HG02678 (cell line): ENCODE measurements at regions not wholly inside any gene's neighbourhood (a gene's known extent, or its start where the extent isn't known, plus 50 kb on each side); places are given as distances from the start of the nearest gene placed in this dataset.

Experiments used
- ATAC-seq: cut with Tn5 transposase; IDR thresholded peaks from one replicate; pipeline ENCODE4 v1.9.1; 2021; ENCODE audit warnings: mild to moderate bottlenecking, moderate library complexity; ENCODE audit not compliant: unreplicated experiment

DNA sequence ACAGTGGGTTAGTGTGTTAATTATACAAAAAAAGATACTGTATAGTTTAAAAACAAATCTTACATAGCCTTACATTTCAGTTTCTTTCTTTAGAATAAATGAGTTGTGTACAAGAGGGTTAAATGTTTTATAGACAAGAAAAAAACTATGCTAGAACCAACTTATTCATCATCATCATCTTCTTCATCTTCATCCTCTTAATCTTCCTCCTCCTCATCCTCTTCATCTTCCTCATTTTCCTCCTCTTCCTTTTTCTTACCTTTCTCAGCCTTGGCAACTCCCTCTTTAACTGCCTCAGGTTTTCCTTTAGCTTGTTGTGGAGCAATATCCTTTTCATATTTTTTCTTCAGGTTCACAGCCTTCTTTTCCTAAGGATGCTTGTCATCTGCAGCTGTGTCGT is 53.7 kb downstream of the RPS12 start:
- no peak for ATAC-seq

DNA sequence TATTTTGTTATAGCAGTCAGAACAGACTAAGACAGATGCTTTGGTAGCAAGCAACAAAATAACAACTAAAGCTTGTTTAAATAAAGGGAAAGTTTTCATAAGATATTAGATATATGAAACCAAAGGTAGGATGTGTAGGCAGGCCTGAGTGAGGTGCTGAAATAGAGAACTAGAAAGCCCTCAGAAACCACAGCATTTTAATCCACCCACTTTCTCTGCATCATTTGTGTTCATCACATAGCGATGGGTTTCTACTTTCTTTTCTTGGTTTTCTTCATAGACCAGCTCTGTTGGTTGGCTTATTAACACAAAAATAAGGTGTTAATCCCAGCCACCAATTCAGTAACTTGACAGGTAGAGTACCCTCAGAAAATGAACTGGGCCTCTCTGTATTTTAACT is 58.6 kb downstream of the RPS12 start:
- ATAC-seq = peak; percentile 100

DNA sequence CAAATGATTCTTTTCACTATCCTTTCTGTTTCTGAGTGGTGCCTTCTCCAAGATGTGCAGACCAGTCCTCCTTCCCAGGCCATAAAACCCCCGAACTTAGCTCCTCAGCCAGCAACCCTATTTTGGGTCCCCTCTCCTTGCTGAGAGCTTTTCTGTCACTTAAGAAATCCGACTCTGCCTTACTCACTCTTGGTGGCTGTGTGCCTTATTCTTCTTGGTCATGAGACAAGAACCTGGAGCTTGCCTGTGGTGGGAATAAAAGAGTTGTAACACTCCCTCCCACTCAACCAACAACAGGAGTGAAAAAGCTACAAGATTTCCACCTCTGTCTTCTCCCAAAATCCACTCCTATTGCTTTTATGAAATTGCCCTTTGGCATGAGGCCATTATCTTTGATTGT is 62.6 kb downstream of the RPS12 start:
- no peak for ATAC-seq

DNA sequence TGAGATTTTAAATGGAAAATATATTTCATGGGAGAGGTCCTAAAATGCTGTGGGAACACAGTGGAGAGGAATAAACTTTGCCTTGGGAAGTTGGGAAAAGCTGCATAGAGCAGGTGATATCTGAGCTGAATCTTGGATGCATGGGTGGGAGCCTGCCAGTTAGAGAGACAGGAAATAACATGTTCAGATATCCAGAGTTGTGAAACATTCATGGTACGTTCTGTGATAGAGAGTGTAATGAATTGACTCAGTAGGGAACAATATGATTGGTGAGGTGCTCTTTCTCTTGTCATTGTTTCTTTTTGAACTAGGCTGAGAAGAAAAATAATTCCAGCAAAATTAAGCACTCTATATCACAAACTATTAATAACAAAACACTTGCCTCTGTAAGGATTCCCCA is 72.8 kb downstream of the RPS12 start:
- ATAC-seq = no peak

DNA sequence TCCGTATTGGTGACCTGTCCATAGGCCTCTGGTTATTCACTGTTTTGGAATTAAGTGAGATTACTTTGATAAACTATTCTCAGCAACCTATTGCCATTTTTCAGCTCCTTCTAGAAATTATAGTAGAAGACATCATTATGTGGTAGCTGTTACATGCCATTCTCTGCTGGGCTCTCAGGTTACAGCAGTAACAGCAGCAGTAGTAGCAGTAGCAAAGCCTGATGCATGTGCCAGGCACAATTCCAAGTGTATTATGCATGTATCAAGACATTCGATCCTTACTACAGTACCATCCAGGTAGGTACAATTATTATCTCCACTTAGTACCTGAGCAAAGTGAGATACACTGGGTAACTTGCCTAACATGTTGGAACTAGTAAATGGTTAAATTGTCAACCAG is 74.3 kb downstream of the RPS12 start:
- ATAC-seq = no peak

DNA sequence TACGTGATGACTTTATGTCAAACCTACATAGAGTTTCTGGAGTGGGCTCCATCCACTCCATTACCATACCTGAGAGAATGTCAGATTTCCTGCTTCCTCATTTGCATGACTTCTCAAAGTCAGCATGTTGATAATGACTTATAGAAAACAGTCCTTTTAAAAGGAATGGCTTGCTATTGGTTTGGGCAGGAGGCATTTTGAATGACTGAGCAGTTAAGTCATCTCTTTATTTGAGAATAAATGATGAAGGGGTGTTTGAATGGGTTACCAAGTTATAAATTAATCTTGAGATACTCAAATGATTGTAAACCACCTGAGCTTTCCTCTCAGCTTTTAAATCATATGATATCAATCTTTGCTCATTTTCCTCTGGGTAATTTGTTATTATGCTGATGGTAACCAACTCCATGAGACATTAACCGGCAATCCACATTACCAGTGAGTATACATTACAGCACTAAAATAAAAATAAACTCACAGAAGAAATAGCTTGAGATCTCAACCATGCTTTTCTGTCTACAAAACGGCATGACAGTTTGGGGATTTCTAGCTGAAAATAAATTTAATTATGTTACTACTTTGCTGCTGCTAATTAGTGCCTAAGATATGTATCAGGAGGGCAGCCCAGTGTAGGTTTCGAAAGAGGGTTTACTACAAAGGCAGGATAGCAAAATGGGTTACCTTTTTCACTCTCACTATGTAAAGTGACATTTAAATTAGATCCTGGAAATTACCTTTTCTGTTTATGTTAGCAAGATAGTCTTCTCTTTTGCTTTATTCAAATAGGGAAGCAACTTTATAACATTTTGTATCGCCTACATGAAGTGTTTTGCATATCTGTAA is 78.8 kb downstream of the RPS12 start:
- ATAC-seq = no peak

DNA sequence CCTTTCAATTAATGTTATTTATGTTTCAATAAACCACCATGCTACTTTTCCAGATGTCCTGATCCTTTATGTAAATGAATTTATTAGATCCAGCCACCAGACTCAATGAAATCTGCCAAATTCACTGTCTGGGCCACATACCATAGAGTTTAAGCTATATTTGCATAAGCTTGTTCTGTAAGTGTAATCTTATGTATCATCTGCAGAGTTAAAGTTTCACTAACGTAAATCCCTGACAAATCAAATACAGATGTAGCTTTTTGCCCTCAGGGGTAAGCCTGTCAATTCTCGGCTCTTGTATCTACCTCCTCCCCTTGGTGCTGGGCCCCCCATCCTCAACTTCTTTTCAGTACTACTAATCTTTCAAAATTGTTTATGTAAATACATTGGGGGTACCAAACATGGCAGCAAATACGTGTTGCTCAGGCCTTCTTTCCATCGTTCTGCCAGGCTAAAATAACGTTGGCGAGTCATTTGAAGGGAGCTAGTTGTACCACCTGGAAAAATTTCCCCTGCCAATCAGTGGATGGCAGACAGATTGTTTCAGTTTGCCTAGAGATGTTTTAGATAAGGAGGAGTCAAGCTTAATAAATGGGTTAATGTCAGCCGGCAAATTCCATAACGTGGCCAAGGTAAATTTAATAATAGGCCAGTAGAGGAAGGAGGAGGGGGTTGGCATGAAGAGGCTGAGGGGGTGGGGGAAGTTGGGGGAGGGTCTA is 79.6 kb downstream of the RPS12 start:
- ATAC-seq = no peak

DNA sequence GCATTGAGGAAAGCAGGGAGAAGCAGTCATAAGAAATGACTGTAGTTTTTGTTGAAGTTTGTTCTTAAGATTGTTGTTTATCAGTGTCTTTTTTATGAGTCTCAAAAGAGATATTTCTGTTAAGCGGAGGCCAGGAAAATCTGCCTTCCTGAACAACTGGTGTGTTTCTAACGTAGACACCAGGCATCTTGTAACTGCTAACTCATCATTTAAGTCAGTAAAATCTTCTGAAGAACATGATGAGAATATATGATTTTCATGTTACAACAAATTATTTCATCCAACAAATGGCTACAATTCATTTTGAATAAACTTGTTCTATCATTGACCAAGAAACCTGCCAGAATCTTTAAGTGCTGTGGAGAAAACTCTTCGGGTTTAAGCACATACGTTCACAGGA is 84.0 kb downstream of the RPS12 start:
- ATAC-seq = no peak

DNA sequence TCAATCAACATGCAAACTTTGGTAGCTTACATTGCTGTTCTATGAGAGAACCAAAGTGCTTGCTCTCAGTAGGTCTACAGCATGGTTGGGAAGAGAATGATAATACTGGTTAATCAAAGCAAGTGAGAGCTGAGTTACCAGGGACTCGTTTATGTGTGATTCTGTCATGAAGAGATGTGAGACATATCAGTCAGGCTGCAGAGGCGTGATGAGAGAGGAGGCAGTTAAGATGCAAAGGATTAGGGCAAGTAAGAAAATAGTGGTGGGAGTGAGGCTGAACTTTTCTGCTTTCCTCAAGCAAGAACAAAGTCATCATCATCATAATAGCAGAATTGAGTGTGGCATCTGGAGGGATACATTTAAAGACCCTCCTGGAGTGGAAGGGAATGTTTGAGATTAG is 86.5 kb downstream of the RPS12 start:
- no peak for ATAC-seq

DNA sequence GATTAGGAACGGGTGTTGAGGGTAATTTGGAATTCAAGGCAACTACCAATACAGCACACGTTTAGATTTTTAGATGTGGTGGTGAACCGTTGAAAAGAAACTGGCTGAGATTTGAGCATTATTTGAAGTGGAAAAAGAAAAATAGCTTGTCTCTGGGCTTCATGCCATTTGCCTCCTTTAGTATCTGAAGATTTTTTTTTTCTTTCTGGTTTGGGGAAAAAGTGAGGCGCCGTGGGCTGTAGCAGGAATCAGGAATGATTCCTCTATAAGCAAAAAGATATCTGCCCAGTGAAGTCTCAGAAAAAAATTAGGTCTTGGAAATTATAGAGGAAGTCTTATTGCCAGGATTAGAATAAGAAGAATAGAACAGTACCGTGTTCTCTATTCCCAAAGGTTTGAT is 88.5 kb downstream of the RPS12 start:
- ATAC-seq = no peak

DNA sequence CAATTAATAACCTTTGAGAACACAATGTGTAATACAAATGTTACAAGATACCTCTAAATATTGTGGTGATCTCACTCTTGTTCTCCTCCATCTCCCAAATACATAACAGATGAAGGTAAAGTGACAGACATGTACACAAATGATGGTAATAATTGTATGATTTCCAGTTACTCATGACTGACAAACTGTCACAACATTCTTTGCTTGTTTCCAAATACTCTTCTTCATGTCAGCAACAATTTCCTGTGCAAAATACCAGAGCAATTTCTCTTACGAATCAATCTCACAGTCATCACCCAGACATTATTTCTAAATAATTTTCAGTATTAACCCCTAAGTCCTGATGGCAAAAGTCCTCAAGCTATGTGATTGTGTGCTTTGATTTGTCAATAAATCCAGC is 92.9 kb downstream of the RPS12 start:
- no peak for ATAC-seq

DNA sequence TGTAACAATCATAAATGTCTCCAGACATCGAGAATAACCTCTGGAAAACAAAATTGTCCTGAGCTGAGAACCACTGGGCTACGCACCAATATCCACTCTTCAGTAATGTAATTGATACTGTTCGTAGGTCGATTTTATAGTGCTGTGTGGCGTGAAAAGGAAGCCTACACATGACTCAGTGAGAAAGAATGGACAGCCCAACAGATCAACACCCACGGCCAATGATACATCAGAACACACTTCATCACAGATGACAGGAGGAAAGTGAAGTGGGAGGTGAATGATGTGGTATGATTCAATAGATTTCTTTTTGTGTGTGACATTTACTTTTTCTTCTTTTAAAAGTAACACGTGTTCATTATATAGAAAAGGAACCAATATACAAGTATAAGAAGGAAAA is 93.5 kb downstream of the RPS12 start:
- ATAC-seq = no peak

DNA sequence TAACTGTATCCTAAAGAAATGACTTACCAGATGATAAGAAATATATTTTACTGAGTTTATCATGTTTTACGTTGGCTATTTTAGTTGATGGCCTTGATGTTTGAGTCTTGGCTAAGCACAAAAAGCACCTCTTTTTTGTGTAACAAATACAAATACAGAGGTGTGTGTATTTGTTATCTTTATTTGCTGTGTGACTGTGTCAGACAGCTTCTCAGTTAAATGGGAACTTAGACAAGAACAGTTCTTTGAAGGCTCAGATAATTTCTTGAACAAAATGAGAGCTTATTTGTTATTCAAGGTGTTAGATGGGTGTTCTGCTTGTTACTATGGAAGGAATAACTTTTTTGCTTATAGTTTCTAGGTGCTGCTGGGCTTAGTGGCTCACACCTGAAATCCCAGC is 95.4 kb downstream of the RPS12 start:
- ATAC-seq = no peak

DNA sequence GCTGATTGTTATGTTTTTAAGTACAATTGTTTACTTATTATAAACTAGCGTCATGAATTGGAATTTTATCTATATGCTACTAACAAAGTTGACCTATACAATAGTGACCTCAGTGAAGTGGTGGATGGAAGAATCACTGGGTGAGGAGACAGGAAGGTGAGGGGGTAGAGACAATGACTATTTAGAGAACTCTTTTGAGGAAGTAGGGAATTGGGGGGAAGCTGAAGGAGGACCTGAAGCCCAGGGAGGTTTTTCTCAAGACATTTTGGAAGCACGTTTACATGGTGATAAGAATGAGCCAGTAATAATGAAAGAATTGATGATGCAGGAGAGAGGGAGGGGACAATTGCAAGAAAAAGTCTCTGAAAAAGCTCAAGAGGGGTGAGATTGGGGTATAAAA is 96.4 kb downstream of the RPS12 start:
- ATAC-seq = no peak

DNA sequence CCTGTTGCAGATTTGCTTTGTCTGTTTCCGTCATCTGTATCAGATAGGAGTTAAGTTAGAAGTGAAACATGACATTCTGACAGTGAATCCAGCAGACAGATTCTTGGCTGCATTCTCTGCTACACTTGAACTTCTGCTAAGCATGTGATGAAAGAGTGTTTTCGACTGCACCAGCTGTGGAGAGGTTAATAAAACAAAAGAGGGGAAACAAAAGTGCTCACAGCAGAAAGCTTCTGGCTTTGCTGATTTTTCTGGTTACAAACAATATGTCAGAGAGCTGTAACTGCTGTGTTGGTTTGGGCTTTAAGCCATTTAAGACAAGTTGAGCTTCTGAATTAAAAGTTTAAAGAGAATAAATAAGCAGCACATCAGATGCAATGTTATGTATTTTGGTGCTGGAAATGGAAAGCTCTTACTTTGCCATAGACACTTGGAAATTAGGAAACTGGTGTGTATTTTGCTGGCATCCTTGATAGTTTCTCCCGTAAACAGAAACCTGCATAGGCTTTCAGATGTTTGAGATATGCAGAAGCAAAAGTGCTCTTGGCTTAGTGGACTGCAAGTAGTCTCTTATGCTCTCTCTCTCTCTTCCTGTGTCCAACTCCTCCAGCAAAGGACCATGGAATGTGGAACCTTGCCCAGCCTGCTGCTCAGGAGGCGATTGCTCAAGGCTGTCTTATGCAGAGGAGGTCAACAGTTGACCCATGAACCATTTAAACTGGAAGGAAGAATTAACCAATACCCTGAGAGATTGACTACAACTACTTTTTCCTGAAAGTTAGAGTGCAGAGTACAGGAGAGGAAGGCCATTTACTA is 104.9 kb downstream of the RPS12 start:
- no peak for ATAC-seq

DNA sequence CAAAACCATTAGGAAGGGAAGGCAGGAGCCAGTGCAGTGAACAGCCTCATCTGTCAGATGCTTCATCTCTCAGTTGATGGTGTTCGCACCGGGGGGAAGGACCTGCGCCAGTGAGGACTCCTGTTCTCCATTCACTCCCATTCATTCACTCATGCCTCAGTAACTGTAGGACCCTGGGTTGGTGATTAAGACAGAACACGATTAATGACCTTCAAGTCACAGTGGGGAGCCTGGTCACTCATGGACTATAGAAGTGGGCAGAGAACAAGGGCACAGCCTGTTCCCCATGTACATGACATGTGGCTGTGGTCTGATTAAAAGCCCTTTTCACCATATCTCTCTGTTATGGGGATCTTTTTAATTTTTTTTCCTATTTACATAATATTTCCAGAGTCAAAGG is 113.3 kb downstream of the RPS12 start:
- ATAC-seq = no peak

DNA sequence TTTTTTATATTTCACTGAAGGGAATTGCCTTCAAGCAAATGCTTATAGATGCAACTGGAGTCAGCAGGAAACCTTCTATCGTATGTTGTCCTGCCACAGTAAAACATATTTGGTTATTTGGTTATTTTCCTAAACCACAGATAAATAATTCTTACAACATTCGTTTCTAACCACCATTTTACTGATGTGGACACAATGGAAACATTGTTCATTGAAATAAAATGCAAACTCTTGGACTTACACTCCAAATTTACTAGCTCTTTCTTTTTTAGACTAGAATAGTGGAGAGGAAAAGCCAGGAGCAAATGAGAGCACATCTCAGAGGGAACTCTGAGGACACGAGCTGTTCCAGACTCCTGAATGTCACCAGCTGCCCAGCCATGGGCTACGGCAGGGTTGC is 114.8 kb downstream of the RPS12 start:
- ATAC-seq = no peak

DNA sequence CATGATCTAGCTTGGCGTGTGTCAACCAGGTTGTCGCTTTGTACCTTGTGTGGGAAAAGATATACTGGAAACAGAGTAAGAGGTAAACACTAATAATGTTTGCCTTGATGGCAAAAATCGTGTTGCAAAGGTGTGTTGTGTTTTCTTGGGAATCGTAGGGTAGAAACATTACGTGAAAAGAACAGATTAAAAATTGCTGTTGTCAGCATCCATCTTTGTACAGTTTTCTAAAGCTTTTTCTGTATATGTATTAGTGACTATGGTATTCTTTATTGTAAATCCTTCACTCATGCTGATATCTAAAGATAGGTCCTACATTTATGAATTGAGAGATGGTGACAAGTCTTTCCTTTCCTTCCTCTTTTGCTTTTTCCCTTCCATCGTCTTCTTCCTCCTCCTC is 116.9 kb downstream of the RPS12 start:
- no peak for ATAC-seq

DNA sequence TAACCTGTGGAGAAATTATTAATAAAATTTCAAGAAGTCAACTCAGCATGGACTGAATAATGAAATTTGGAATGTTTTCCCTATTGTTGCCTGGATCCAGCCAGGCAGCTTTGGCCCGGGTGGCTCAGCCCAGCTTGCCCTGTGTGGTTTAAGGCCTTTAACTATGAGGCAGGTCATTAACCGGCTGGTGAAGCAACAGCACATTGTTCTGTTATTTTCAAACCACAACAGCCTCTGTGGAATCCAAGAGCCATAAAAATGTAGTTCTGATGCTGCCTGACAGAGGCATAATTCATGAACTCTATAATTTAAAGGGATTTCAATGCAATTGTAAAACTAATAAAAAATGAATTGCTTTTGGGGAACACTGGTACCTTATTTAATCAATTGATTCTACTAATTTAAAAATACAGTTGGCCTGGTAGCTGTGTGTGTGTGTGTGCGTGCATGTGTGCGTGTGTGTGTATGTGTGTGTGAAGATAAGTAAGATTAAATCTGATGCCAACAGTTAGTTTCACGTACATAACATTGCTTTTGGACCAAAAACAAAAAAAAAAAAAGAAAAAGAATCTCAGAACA is 117.7 kb downstream of the RPS12 start:
- no peak for ATAC-seq

DNA sequence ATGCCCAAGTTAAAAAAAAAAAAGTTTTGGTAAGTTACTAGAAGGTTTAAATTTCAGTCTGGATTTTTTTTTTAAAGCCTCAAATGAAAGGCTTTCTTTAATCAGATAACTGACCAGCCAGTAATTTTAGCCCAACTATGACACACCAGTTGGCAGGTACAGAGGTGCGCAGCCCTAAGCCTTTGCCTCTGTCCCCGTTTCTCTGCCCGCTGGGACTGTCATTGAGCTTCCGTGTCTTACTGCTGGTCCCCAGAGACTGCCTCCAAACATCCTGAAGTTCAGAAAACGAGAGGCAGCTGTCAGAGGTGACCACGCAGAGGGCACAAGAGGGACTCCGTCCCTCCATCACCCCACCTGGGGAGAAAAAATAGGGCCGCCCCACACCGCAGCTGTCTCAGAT is 118.2 kb downstream of the RPS12 start:
- no peak for ATAC-seq

DNA sequence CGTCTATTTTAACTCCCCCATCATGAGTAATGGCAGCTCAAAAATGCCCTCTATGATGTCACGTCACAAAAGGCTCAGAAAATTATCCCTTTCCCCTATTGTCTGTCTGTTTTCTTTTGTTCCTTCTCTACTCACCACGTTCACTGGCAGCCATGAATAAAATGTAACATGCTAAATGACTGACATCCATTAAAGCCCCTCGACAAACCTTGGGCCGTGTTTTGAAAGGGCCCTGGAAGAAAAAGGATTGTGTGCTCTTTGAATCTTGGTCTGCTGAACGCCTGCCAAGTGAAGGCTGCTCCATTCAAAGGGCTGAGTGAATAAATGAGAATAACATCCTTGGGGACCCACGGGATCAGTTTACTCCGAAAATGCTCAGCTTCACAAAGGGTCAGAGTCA is 118.7 kb downstream of the RPS12 start:
- ATAC-seq = no peak
